GM12878 (cell line): ENCODE measurements at regions not wholly inside any gene's neighbourhood (a gene's known extent, or its start where the extent isn't known, plus 50 kb on each side); places are given as distances from the start of the nearest gene placed in this dataset.

Source experiments
- ATAC-seq: fragments of 200-7000 bp; cut with Tn5 transposase; 3 replicates; pipeline ENCODE4 v1.9.1; 2020; ENCODE audit warnings: mild to moderate bottlenecking, moderate library complexity
- BruUV-seq: library from RNA; stranded (reverse); fragments of 400-500 nt; replicated peaks from 2 replicates; lab custom pipeline; 2021; lab: Mats Ljungman, UMichigan
- CTCF ChIA-PET: fragments of 300-600 bp; sonication (Branson Sonifier 250); formaldehyde crosslinking; extraction: SDS; loops from one replicate; lab custom pipeline; 2021; ENCODE audit warnings: inconsistent platforms; lab: Yijun Ruan, JAX
- POLR2A ChIA-PET: fragments of 350-600 bp; formaldehyde crosslinking; extraction: SDS; loops from one replicate; lab custom pipeline; 2021; ENCODE audit warnings: inconsistent platforms; lab: Charles Lee
- RAD21 ChIA-PET: fragments of 300-600 bp; sonication (Branson Sonifier 250); formaldehyde crosslinking; loops from one replicate; lab custom pipeline; 2023; ENCODE audit warnings: antibody characterized with exemption; ENCODE audit not compliant: unreplicated experiment; lab: Charles Lee
- SMC1A ChIA-PET: fragments of 300-600 bp; sonication (Branson Sonifier 250); formaldehyde crosslinking; loops from one replicate; lab custom pipeline; 2023; ENCODE audit not compliant: unreplicated experiment, uncharacterized antibody; lab: Charles Lee
- DNase-seq: peaks from one replicate; pipeline ENCODE4 v3.0.0-alpha.2; 2011; ENCODE audit warnings: low read depth, low spot score
- FAIRE-seq: peaks from 3 replicates; lab custom pipeline; 2011; peaks lifted over from hg19 to GRCh38; lab: Jason Lieb, UNC
- H2AFZ ChIP-seq: 2 replicates; pipeline ENCODE4 v1.6.0; 2011; ENCODE audit warnings: low read depth, low read length, control low read depth; ENCODE audit not compliant: control insufficient read depth
- H3K27ac ChIP-seq: 2 replicates; pipeline ENCODE4 v1.5.1; 2011; ENCODE audit warnings: control low read depth; ENCODE audit not compliant: control insufficient read depth, insufficient read depth
- H3K27me3 ChIP-seq, 2 experiments: replicated peaks in 1 of 2; 2 replicates each; pipeline versions ENCODE4 v1.6.0 to v1.6.1; 2011; ENCODE audit warnings: low read length in 1 of 2; ENCODE audit not compliant: control insufficient read depth in 2 of 2, insufficient read depth in 2 of 2
- H3K36me3 ChIP-seq, 2 experiments: 2 replicates each; pipeline ENCODE4 v1.5.1; 2011; ENCODE audit warnings: low read length in 1 of 2; ENCODE audit not compliant: control insufficient read depth in 2 of 2, insufficient read depth in 2 of 2
- H3K4me1 ChIP-seq: 2 replicates; pipeline ENCODE4 v1.6.1; 2011; ENCODE audit warnings: mild to moderate bottlenecking, low read length, moderate library complexity, mixed read lengths; ENCODE audit not compliant: control insufficient read depth, insufficient read depth
- H3K4me2 ChIP-seq: 2 replicates; pipeline ENCODE4 v1.6.0; 2011; ENCODE audit warnings: control low read depth; ENCODE audit not compliant: control insufficient read depth, insufficient read depth
- H3K4me3 ChIP-seq: fragments of 200-600 bp; sonication (generic); 2 replicates; pipeline ENCODE4 v1.5.1; 2016
- H3K79me2 ChIP-seq: 2 replicates; pipeline ENCODE4 v1.6.0; 2011; ENCODE audit warnings: low read length; ENCODE audit not compliant: control insufficient read depth, insufficient read depth
- H3K9ac ChIP-seq: 2 replicates; pipeline ENCODE4 v1.8.0; 2011; ENCODE audit warnings: low read length, control low read depth, mixed read lengths; ENCODE audit not compliant: control insufficient read depth, insufficient read depth
- H3K9me3 ChIP-seq: replicated peaks from 3 replicates; pipeline ENCODE4 v1.5.1; 2011; ENCODE audit warnings: mild to moderate bottlenecking, low read length; ENCODE audit not compliant: control insufficient read depth, insufficient read depth
- H4K20me1 ChIP-seq: 2 replicates; pipeline ENCODE4 v1.6.0; 2011; ENCODE audit not compliant: control insufficient read depth, insufficient read depth
- E2F4 ChIP-seq: IDR thresholded peaks from 2 replicates; pipeline ENCODE4 v1.6.1; 2012; ENCODE audit warnings: low read depth, low read length, improper control_type of control experiment
- ELK1 ChIP-seq: IDR thresholded peaks from 2 replicates; pipeline ENCODE4 v1.6.1; 2012; ENCODE audit warnings: low read depth, low read length, improper control_type of control experiment
- HSF1 ChIP-seq: fragments of 150-350 bp; IDR thresholded peaks from 2 replicates; pipeline ENCODE4 v1.6.1; 2014; ENCODE audit warnings: mild to moderate bottlenecking, low read depth, low read length
- IKZF2 ChIP-seq, 2 experiments: fragments of 450-650 bp; IDR thresholded peaks; 2 replicates each; pipeline ENCODE4 v1.6.1; 2017; ENCODE audit warnings: mild to moderate bottlenecking in 2 of 2, moderate library complexity in 2 of 2
- MTA3 ChIP-seq: IDR thresholded peaks from 2 replicates; pipeline ENCODE4 v1.6.1; 2012; ENCODE audit warnings: low read length, inconsistent platforms, borderline replicate concordance
- NFXL1 ChIP-seq: fragments of 450-650 bp; IDR thresholded peaks from 2 replicates; pipeline ENCODE4 v1.6.1; 2017; ENCODE audit warnings: antibody characterized with exemption, mild to moderate bottlenecking, borderline replicate concordance
- NR2C1 ChIP-seq: fragments of 450-650 bp; IDR thresholded peaks from 2 replicates; pipeline ENCODE4 v1.6.1; 2017; ENCODE audit warnings: antibody characterized with exemption, mild to moderate bottlenecking, moderate library complexity
- PAX5 ChIP-seq: IDR thresholded peaks from 2 replicates; pipeline ENCODE4 v1.6.1; 2011; ENCODE audit warnings: low read depth, low read length, borderline replicate concordance
- PKNOX1 ChIP-seq: fragments of 450-650 bp; IDR thresholded peaks from 2 replicates; pipeline ENCODE4 v1.6.1; 2016; ENCODE audit warnings: mild to moderate bottlenecking
- PML ChIP-seq: IDR thresholded peaks from 2 replicates; pipeline ENCODE4 v1.6.1; 2012; ENCODE audit warnings: low read length, inconsistent platforms
- PRDM15 ChIP-seq: fragments of 450-650 bp; formaldehyde crosslinking; IDR thresholded peaks from 2 replicates; pipeline ENCODE4 v1.4.0; 2020; ENCODE audit warnings: mild to moderate bottlenecking, moderate library complexity
- RBBP5 ChIP-seq: fragments of 200-600 bp; sonication (generic); conservative IDR thresholded peaks from 2 replicates; pipeline ENCODE4 v1.6.1; 2016
- RUNX3 ChIP-seq: IDR thresholded peaks from 2 replicates; pipeline ENCODE4 v1.6.1; 2012; ENCODE audit warnings: low read length, inconsistent platforms
- SMAD5 ChIP-seq: IDR thresholded peaks from 2 replicates; pipeline ENCODE4 v1.6.1; 2016; ENCODE audit warnings: antibody characterized with exemption, low read depth
- SMC3 ChIP-seq: IDR thresholded peaks from 2 replicates; pipeline ENCODE4 v1.6.1; 2011; ENCODE audit warnings: low read length, improper control_type of control experiment, borderline replicate concordance
- STAT3 ChIP-seq: IDR thresholded peaks from 2 replicates; pipeline ENCODE4 v1.6.1; 2011; ENCODE audit warnings: low read depth, low read length, improper control_type of control experiment
- YY1 ChIP-seq: IDR thresholded peaks from 2 replicates; pipeline ENCODE4 v1.6.1; 2011; ENCODE audit warnings: low read depth, mild to moderate bottlenecking, low read length
- WGBS: methylation state at CpG from one replicate; pipeline ENCODE4 v1.1.6; 2016; ENCODE audit warnings: low lambda C conversion rate; ENCODE audit not compliant: insufficient replicate concordance, insufficient coverage; ENCODE audit errors: missing lambda C conversion rate; 5-methylcytosine and 5-hydroxymethylcytosine counted together
- in situ Hi-C: fragments of 300-500 bp; cut with MboI; formaldehyde crosslinking; loops from 9 replicates; pipeline ENCODE4 v1.14.3; 2018; ENCODE audit warnings: mixed read lengths
- intact Hi-C: fragments of 100-400 bp; cut with micrococcal nuclease; formaldehyde crosslinking; loops from one replicate; pipeline ENCODE4 v1.14.2; 2022; ENCODE audit not compliant: unreplicated experiment

- ATAC-seq, result no peak
- no peak for TF ChIP-seq SMC3
- no peak for TF ChIP-seq PRDM15 (CRISPR knock-in tag)
- TF ChIP-seq PKNOX1, result no peak
- TF ChIP-seq E2F4, result no peak
- no peak for TF ChIP-seq IKZF2 (IDR thresholded peaks at IDR 0.05)
- TF ChIP-seq RUNX3, result no peak
- no peak for TF ChIP-seq PAX5
- TF ChIP-seq MTA3, result no peak
- TF ChIP-seq YY1, result no peak
- TF ChIP-seq PML, result no peak
- TF ChIP-seq ELK1, result no peak
- no peak for TF ChIP-seq SMAD5
- no peak for TF ChIP-seq HSF1
- no peak for TF ChIP-seq RBBP5
- no peak for TF ChIP-seq NR2C1
- TF ChIP-seq NFXL1, result no peak
- no peak for TF ChIP-seq STAT3
- TF ChIP-seq, all 136 proteins: peak for 0
- in situ Hi-C loops, result no loop called here
Measured at GRCh38 chrX:20693078-20693477, 426.4 kb upstream of the RPS6KA3 start.

More at GRCh38 chrX:20693078-20693477, 426.4 kb upstream of the RPS6KA3 start:
- no peaks in the 10 kb centered on the region for H3K4me1 ChIP-seq
- H2AFZ ChIP-seq, result no peak overlapping the region
- H3K27ac ChIP-seq, result no peak overlapping the region
- CTCF ChIA-PET, result no interaction called here
- H3K36me3 ChIP-seq, result no peaks in the 10 kb centered on the region
- H3K4me3 ChIP-seq, result no peak overlapping the region
- BruUV-seq, result no TSS peak
- no peaks in the 10 kb centered on the region for H4K20me1 ChIP-seq
- SMC1A ChIA-PET, result no interaction called here
- FAIRE-seq (no peak), DNase-seq (no peak)
- no peaks in the 10 kb centered on the region for H3K9me3 ChIP-seq
- 3% methylated on average over 2 of the region's 2 CpGs for WGBS
- no peak overlapping the region for H3K9ac ChIP-seq
- intact Hi-C loops, result no loop called here
- POLR2A ChIA-PET, result no interaction called here
- no peaks in the 10 kb centered on the region for H3K27me3 ChIP-seq
- no peak overlapping the region for H3K4me2 ChIP-seq
- RAD21 ChIA-PET, result no interaction called here
- no peaks in the 10 kb centered on the region for H3K79me2 ChIP-seq
